Liver (tissue), 8 donors: ENCODE measurements at regions not wholly inside any gene's neighbourhood (a gene's known extent, or its start where the extent isn't known, plus 50 kb on each side); places are given as distances from the start of the nearest gene placed in this dataset.

ENCODE experiments used
- DNase-seq: peaks from one replicate; pipeline ENCODE4 v3.0.0-alpha.2; 2017; ENCODE audit warnings: low spot score
- H3K27ac ChIP-seq, 2 donors: one replicate each; pipeline ENCODE4 v1.7.0; 2013; ENCODE audit warnings: inconsistent platforms in 2 of 2, low read length in 2 of 2, control low read depth in 1 of 2, low read depth in 1 of 2, mild to moderate bottlenecking in 1 of 2
- H3K27me3 ChIP-seq, 4 donors: one replicate each; pipeline versions ENCODE4 v1.6.1 to v1.7.0; 2013; ENCODE audit warnings: low read length in 3 of 4, inconsistent platforms in 1 of 4, mild to moderate bottlenecking in 1 of 4, moderate library complexity in 1 of 4; ENCODE audit not compliant: control insufficient read depth in 4 of 4, insufficient read depth in 4 of 4
- H3K36me3 ChIP-seq, 4 donors: one replicate each; pipeline versions ENCODE4 v1.6.1 to v1.7.0; 2013; ENCODE audit warnings: low read length in 3 of 4, mild to moderate bottlenecking in 3 of 4, low read depth in 1 of 4, moderate library complexity in 1 of 4; ENCODE audit not compliant: control insufficient read depth in 4 of 4, insufficient read depth in 3 of 4
- H3K4me1 ChIP-seq, 4 donors: one replicate each; pipeline versions ENCODE4 v1.6.1 to v1.7.0; 2013; ENCODE audit warnings: low read length in 3 of 4, mild to moderate bottlenecking in 3 of 4, moderate library complexity in 1 of 4; ENCODE audit not compliant: control insufficient read depth in 4 of 4, insufficient read depth in 4 of 4
- H3K4me3 ChIP-seq, 3 donors: one replicate each; pipeline versions ENCODE4 v1.6.1 to v1.7.0; 2013; ENCODE audit warnings: low read length in 3 of 3, control low read depth in 1 of 3, low read depth in 1 of 3, mild to moderate bottlenecking in 1 of 3
- H3K9ac ChIP-seq, 2 donors: one replicate each; pipeline ENCODE4 v1.7.0; 2013; ENCODE audit warnings: low read length in 2 of 2, mild to moderate bottlenecking in 2 of 2, moderate library complexity in 2 of 2, control low read depth in 1 of 2, low read depth in 1 of 2
- H3K9me3 ChIP-seq, 4 donors: one replicate each; pipeline versions ENCODE4 v1.6.1 to v1.7.0; 2013; ENCODE audit warnings: low read length in 3 of 4; ENCODE audit not compliant: control insufficient read depth in 4 of 4
- EGR1 ChIP-seq, 2 donors: IDR thresholded peaks; 2 replicates each; pipeline ENCODE4 v1.6.1; 2016 to 2018; ENCODE audit warnings: antibody characterized with exemption in 2 of 2, low read depth in 2 of 2
- FOXA1 ChIP-seq: IDR thresholded peaks from 2 replicates; pipeline ENCODE4 v1.6.1; 2016; ENCODE audit warnings: antibody characterized with exemption
- FOXA2 ChIP-seq: IDR thresholded peaks from 2 replicates; pipeline ENCODE4 v1.6.1; 2016; ENCODE audit warnings: antibody characterized with exemption
- GABPA ChIP-seq, 2 donors: IDR thresholded peaks in 1 of 2; conservative IDR thresholded peaks in 1 of 2; 2 replicates each; pipeline ENCODE4 v1.6.1; 2016; ENCODE audit warnings: antibody characterized with exemption in 2 of 2, mild to moderate bottlenecking in 1 of 2, moderate library complexity in 1 of 2
- HNF4A ChIP-seq, 2 donors: conservative IDR thresholded peaks; 2 replicates each; pipeline ENCODE4 v1.6.1; 2016; ENCODE audit warnings: antibody characterized with exemption in 2 of 2, mild to moderate bottlenecking in 2 of 2
- HNF4G ChIP-seq: IDR thresholded peaks from 2 replicates; pipeline ENCODE4 v1.6.1; 2016; ENCODE audit warnings: antibody characterized with exemption
- JUND ChIP-seq, 2 donors: IDR thresholded peaks; 2 replicates each; pipeline ENCODE4 v1.6.1; 2016; ENCODE audit warnings: antibody characterized with exemption in 2 of 2
- MAX ChIP-seq: IDR thresholded peaks from 2 replicates; pipeline ENCODE4 v1.6.1; 2016; ENCODE audit warnings: antibody characterized with exemption
- NR2F2 ChIP-seq: IDR thresholded peaks from 2 replicates; pipeline ENCODE4 v1.6.1; 2016; ENCODE audit warnings: antibody characterized with exemption
- RAD21 ChIP-seq, 2 donors: IDR thresholded peaks; 2 replicates each; pipeline ENCODE4 v1.6.1; 2016; ENCODE audit warnings: antibody characterized with exemption in 2 of 2, mild to moderate bottlenecking in 2 of 2
- REST ChIP-seq: IDR thresholded peaks from 2 replicates; pipeline ENCODE4 v1.6.1; 2016; ENCODE audit warnings: antibody characterized with exemption, mild to moderate bottlenecking
- RXRA ChIP-seq, 2 donors: IDR thresholded peaks; 2 replicates each; pipeline ENCODE4 v1.6.1; 2017 to 2018; ENCODE audit warnings: antibody characterized with exemption in 2 of 2, mild to moderate bottlenecking in 1 of 2
- SP1 ChIP-seq: IDR thresholded peaks from 2 replicates; pipeline ENCODE4 v1.6.1; 2018; ENCODE audit warnings: antibody characterized with exemption, mild to moderate bottlenecking
- TAF1 ChIP-seq: conservative IDR thresholded peaks from 2 replicates; pipeline ENCODE4 v1.6.1; 2016; ENCODE audit warnings: antibody characterized with exemption, mild to moderate bottlenecking
- YY1 ChIP-seq: IDR thresholded peaks from 2 replicates; pipeline ENCODE4 v1.6.1; 2016; ENCODE audit warnings: antibody characterized with exemption, mild to moderate bottlenecking
- WGBS: extraction: QIAGEN DNeasy Blood & Tissue Kit; methylation state at CpG from one replicate; pipeline ENCODE4 v1.1.7; 2013; 5-methylcytosine and 5-hydroxymethylcytosine counted together
- TF ChIP-seq, protein P1 (sequence below): IDR thresholded peaks from 2 replicates; pipeline ENCODE4 v1.6.1; 2016; ENCODE audit warnings: antibody characterized with exemption
- TF ChIP-seq, protein P2 (sequence below): fragments of 150-350 bp; IDR thresholded peaks from 2 replicates; pipeline ENCODE4 v1.5.1; 2017; ENCODE audit warnings: improper control_type of control experiment, low read depth, low read length; ENCODE audit not compliant: missing input control
- donor health status: healthy.
- donor health status: healthy.
- donor health status: healthy.
- donor health status: healthy.
- donor health status: healthy.

- Histone ChIP-seq H3K9me3 (no peaks in the 10 kb centered on the region), H3K36me3 (no peaks in the 10 kb centered on the region), H3K4me1 (no peaks in the 10 kb centered on the region), H3K9ac (no peak overlapping the region), H3K27ac (no peak overlapping the region), H3K4me3 (no peak overlapping the region), H3K27me3 (peaks cover 0 to 4% (median 0%) of the 10 kb centered on the region in 4 donors)
- no peak for DNase-seq
- WGBS, result 86% methylated on average over 1 of the region's 1 CpG
- no peak for TF ChIP-seq MAX
- TF ChIP-seq RAD21 (IDR thresholded peaks at IDR 0.05), result no peak
- no peak for TF ChIP-seq NR2F2
- no peak for TF ChIP-seq GABPA (IDR thresholded peaks at IDR 0.05 in 1 of 2, conservative IDR thresholded peaks at IDR 0.05 in 1 of 2)
- TF ChIP-seq REST, result no peak
- no peak for TF ChIP-seq RXRA (IDR thresholded peaks at IDR 0.05)
- TF ChIP-seq, protein P1, sequence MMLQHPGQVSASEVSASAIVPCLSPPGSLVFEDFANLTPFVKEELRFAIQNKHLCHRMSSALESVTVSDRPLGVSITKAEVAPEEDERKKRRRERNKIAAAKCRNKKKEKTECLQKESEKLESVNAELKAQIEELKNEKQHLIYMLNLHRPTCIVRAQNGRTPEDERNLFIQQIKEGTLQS, result no peak
- TF ChIP-seq TAF1, result no peak
- no peak for TF ChIP-seq SP1
- no peak for TF ChIP-seq HNF4G
- TF ChIP-seq HNF4A (conservative IDR thresholded peaks at IDR 0.05), result no peak
- no peak for TF ChIP-seq EGR1 (IDR thresholded peaks at IDR 0.05; ENCODE audit: low read depth in 2 of 2)
Observed at GRCh38 chrX:45320191-45320590, 119.5 kb upstream of the DIPK2B start.

GRCh38 chrX:45309801-45310200 is 109.1 kb upstream of the DIPK2B start:
- no peak for TF ChIP-seq FOXA2
- 95% methylated on average over 1 of the region's 1 CpG for WGBS
- DNase-seq, result no peak
- Histone ChIP-seq H3K27me3 (no peaks in the 10 kb centered on the region), H3K9ac (no peak overlapping the region), H3K4me3 (no peak overlapping the region), H3K9me3 (no peaks in the 10 kb centered on the region), H3K27ac (no peak overlapping the region), H3K36me3 (no peaks in the 10 kb centered on the region), H3K4me1 (no peaks in the 10 kb centered on the region)

DNA sequence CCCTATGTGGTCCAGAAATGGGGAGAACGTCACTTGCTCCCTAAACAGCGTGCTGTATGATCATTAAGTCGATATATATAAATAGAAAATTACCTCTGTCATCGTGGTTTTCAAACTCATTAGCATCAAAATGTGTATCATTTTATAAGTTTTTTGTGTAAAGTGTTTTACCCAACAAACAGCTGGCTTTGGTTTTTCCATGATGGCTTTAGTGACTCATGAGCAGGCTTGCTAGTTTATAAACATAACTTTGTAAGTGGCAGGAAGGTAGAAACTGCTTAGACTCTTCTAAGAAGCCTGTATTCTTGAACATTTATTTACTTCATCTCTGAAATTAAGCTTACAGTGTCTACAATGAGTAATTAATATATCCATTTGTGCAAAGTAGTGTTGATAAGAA is 108.4 kb upstream of the DIPK2B start:
- 85% methylated on average over 4 of the region's 4 CpGs for WGBS
- H3K9ac ChIP-seq, result no peak overlapping the region
- no peaks in the 10 kb centered on the region for H3K4me1 ChIP-seq
- H3K36me3 ChIP-seq, result no peaks in the 10 kb centered on the region
- H3K27me3 ChIP-seq, result no peaks in the 10 kb centered on the region
- no peak overlapping the region for H3K27ac ChIP-seq
- H3K4me3 ChIP-seq, result no peak overlapping the region
- DNase-seq, result no peak
- H3K9me3 ChIP-seq, result no peaks in the 10 kb centered on the region
- no peak for TF ChIP-seq HNF4G
- TF ChIP-seq, protein P1, result no peak
- no peak for TF ChIP-seq GABPA (IDR thresholded peaks at IDR 0.05 in 1 of 2, conservative IDR thresholded peaks at IDR 0.05 in 1 of 2)
- TF ChIP-seq JUND (IDR thresholded peaks at IDR 0.05), result no peak
- TF ChIP-seq FOXA1, result no peak
- no peak for TF ChIP-seq YY1
- no peak for TF ChIP-seq RXRA (IDR thresholded peaks at IDR 0.05)
- TF ChIP-seq NR2F2, result no peak
- no peak for TF ChIP-seq RAD21 (IDR thresholded peaks at IDR 0.05)
- no peak for TF ChIP-seq EGR1 (IDR thresholded peaks at IDR 0.05; ENCODE audit: low read depth in 2 of 2)
- TF ChIP-seq HNF4A (conservative IDR thresholded peaks at IDR 0.05), result no peak
- no peak for TF ChIP-seq REST
- TF ChIP-seq, protein P2, sequence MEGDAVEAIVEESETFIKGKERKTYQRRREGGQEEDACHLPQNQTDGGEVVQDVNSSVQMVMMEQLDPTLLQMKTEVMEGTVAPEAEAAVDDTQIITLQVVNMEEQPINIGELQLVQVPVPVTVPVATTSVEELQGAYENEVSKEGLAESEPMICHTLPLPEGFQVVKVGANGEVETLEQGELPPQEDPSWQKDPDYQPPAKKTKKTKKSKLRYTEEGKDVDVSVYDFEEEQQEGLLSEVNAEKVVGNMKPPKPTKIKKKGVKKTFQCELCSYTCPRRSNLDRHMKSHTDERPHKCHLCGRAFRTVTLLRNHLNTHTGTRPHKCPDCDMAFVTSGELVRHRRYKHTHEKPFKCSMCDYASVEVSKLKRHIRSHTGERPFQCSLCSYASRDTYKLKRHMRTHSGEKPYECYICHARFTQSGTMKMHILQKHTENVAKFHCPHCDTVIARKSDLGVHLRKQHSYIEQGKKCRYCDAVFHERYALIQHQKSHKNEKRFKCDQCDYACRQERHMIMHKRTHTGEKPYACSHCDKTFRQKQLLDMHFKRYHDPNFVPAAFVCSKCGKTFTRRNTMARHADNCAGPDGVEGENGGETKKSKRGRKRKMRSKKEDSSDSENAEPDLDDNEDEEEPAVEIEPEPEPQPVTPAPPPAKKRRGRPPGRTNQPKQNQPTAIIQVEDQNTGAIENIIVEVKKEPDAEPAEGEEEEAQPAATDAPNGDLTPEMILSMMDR, result no peak
